ENCODE measurements at regions not wholly inside any gene's neighbourhood (a gene's known extent, or its start where the extent isn't known, plus 50 kb on each side); places are given as distances from the start of the nearest gene placed in this dataset.
"Not testable (repeated sequence)": the region's sequence is repeated elsewhere in the genome, so short reads cannot be mapped to it uniquely, and the experiment has no call there.

DNA sequence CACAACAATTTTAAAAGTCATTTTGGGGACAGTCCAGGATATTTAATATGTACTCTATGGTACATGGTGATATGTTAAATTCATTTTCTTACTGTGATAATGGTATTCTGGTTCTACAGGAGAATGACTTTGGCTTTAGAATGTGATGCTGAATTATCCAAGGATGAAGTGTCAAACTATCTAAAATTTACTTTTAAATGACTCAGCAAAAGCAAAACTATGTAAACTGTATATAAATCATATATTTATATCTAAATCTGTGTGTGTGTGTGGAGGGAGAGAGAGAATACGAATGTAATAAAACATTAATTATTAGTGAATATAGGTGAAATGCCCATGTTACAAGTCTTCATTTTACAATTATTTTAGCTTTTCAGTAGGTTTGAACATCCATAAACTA is 733.8 kb upstream of the CA10 start:
- no peak for DNase-seq (ENCODE audit: low read depth)

DNA sequence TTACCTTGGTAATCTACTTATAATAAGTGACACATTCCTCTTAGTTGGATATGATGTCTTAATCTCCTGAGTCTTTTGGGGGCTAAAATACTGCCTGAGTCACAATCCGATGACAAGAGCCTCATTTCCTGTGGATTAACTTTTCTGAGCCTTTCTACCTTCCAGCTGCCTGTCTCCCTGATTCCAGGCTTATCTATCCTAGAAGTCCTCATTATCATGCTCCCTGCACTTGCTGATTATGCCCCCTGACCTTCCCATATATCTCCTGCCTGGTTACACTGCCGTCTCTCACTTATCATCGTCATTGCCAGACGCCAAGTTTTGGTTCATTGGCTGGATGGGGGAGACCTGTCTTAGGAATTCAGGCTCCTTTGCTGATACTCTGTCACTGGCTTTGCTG is 727.4 kb upstream of the CA10 start:
- no peak for DNase-seq (ENCODE audit: low read depth)

DNA sequence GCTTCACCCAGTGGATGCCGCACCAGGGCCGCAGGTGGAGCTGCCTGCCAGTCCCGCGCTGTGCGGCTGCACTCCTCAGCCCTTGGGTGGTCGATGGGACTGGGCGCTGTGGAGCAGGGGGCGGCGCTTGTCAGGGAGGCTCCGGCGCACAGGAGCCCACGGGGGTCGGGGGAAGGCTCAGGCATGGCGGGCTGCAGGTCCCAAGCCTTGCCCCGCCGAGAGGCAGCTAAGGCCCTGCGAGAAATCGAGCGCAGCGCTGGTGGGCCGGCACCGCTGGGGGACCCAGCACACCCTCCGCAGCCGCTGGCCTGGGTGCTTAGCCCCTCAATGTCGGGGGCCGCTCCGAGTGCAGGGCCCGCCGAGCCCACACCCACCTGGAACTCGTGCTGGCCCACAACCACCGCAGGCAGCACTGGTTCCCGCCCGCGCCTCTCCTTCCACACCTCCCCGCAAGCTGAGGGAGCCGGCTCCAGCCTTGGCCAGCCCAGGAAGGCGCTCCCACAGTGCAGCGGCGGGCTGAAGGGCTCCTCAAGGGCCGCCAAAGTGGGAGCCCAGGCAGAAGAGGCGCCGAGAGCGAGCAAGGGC is 725.5 kb upstream of the CA10 start:
- DNase-seq (ENCODE audit: low read depth) = not testable (repeated sequence)

DNA sequence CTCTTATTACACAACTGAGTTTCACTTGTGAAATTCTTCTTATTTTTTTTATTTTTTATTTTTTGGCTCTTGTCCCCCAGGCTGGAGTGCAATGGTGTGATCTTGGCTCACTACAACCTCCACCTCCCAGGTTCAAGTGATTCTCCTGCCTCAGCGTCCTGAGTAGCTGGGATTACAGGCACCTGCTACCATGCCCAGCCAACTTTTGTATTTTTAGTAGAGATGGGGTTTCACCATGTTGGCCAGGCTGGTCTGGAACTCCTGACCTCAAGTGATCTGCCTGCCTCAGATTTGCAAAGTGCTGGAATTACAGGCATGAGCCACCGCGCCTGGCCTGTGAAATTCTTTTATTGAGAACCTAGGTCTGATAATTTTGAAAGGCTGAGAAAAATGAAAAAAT is 688.3 kb upstream of the CA10 start:
- DNase-seq (ENCODE audit: low read depth) = not testable (repeated sequence)

DNA sequence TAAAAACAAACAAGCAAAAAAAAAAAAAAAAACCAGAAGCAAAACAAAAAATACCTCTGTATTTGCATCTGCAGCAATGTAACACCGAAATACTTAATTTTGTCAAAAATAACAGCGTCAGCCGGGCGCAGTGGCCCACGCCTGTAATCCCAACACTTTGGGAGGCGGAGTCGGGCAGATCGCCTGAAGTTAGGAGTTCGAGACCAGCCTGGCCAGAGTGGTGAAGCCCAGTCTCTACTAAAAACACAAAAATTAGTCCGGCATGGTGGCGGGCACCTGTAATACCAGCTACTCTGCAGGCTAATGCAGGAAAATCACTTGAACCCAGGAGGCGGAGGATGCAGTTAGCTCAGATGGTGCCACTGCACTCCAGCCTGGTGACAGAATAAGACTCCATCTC is 683.5 kb upstream of the CA10 start:
- no peak for DNase-seq (ENCODE audit: low read depth)

DNA sequence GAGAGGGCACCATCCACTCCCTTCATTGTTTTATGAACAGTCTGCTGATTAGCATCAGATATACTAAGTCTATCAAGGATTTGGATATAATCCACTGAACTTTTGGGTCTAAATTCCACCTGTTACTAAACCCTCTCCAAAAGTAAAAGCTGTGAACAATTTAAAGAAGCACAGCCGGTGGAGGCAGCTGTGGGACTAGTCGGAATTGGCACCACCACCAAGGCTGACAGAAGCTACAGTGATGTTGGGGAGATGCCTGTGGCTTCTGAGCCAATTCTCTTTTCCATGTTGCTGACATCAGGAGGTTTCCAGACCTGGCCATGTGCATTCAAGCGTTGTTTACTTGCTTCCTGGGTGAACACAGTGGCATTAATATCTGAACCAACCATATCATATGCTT is 679.0 kb upstream of the CA10 start:
- no peak for DNase-seq (ENCODE audit: low read depth)

DNA sequence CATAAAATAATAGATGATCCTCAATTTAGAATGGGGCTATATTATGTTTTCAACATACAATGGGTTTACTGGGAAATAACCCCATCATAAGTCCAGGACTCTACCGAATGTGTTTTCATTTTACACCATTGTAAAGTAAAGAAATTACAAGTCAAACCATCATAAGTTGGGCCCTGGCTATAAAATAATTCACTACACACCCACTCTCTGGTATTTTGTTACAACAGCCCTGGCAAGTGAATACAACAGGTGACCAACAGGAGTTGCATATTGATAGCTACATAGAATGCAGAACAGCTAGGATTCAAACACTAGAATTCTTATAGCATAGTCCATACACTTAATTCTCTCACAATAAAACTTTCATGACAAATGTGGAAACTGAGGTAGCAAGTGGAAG is 673.0 kb upstream of the CA10 start:
- no peak for DNase-seq (ENCODE audit: low read depth)

DNA sequence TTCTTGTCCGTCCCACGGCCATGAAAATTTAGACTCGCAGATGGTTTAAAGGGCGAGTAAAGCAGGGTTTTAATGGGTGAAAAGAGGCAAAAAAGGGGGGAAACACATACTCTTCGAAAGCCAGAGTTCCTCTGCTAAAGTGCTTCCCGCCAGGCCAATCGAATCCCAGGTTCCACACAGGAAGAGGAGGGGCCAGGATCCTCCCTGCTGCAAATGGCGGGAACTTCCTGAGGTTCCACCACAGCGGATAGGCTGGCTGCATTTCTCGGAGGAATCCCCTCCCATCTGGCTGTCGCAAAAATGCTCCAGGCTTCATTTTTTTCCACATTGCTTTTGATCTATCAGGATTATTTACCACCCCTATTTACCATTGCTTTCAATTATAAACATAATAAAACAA is 670.1 kb upstream of the CA10 start:
- no peak for DNase-seq (ENCODE audit: low read depth)

DNA sequence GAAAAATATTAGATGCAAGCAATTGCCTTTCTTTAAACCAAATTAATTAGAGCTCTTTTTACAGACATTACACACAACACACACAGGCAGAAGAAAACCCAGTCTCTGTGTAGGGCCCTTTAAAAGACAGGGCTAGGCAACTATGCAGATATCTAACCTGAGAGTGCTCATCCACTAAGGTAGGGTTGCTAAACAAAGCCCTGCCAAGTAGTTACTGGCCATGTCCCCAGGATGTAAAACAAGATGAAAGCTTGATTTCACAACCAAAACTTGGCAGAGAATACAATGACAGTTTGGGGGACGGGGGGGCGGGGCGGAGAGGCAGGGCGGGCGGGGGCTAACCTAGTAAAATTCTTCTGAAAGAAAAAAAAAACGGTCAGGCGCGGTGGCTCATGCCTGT is 669.0 kb upstream of the CA10 start:
- no peak for DNase-seq (ENCODE audit: low read depth)

DNA sequence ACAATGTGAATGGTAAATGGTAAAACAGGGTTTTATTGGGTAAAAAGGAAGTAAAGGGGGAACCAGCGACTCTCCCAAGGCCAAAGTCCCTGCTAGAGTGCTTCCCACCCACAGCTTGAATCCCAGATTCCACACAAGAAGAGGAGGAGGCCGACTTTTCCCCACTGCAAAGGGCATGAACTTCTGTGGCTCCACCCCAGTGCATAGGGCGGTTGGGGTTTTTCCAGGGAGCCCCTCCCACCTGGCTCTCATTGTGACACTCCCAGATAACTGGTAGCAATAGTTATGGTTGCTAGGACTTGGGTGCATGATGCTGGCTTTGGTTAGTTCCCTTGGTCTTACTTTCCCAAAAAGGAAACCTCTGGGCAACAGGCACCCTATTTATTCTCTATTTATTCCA is 666.0 kb upstream of the CA10 start:
- no peak for DNase-seq (ENCODE audit: low read depth)

DNA sequence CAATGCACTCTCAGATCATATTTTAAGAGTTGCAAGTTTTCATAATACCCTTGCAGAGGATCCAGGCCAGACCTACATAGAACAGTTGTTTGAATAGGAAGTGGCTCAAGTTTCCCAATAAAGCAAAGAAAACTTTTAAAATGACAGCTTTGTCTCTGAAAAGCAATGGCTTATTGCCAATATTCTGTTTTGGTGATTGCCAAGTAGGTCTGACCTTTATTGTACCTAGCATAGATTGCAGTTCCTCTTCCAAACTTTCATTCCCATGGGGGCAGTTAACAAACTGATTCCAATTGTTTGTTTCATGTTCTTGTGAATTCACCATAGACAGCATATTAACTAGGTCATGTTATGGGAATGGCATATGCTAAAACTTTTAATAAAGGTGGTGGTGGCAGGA is 664.6 kb upstream of the CA10 start:
- no peak for DNase-seq (ENCODE audit: low read depth)

DNA sequence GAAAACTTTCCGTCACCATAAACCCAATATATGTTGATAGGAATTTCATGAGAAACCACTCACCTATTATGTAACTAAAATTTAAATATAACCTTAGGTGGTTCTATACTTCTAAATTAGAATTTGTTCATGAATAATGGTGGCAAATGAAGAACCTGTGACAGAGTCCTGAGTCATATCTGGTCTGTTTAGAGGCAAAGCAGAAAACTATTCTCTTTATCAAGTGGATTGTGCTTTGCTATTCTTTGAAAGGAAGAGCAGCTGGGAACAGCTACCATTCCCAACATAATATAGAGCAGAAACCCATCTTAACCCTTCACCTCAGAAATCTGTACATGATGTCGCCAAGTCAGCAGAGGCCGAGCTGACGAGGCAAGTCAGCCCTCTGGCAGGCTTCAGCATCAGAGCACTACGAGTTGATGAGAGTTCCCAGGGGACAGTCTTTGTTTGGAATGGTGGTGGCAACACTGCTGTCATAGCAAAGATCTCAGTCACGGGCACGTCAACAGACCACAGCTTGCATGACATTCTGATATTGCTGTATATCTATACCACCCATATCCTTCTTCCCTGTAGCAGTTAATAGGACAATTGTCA is 631.9 kb upstream of the CA10 start:
- DNase-seq (ENCODE audit: low read depth) = no peak

DNA sequence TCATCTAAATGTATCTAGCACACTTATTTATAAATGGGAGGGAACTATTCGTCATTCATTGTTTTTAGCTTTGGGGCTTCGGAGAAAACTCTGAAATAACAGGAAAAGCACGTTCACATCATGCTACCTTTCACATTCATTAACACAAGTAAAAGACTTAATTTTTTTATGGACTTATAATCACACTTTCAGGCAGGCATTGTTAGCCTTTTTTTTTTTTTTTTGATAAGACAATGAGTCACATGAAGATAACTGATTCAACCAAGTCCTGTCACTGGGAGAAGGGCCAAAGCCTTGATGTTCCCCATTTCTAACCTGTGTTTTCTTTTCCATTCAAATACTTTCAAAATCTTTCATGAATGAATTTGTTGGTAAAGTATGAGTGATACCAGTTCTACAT is 631.3 kb upstream of the CA10 start:
- no peak for DNase-seq (ENCODE audit: low read depth)

DNA sequence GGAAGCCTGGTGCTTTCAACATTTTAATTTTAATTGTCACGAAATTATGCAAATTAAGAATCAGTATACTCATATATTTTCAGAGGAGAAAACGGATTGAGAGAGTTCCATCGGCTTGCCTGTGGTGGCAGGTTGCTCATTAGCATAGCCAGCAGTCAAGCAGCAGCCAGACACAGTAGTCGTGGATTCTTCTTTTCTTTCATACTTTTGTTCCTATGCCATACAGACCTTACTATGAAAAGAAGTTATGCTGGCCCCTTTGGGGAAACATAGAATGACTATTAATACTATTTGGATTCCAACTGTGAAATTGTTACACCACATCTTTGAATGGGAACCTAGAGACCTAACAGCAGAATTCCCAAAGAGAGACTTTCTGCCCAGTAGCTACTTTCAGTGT is 617.7 kb upstream of the CA10 start:
- DNase-seq (ENCODE audit: low read depth) = no peak

DNA sequence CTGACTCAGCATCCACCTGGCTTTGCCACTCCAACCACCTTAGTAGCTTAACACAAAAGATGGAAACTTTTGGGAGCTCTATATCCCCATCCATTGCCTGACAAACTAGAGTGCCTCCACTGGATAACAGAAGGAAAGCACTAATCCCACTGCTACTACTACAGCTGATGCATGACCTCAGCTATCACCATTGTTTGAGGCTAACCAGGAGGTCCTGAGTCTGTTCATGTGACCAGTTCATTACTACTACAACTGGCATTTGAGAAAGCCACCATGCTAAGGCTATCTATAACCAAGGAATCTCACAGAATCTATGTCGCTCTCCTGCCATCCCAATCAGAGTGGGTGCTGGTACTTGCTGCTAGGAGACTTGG is 604.3 kb upstream of the CA10 start:
- no peak for DNase-seq (ENCODE audit: low read depth)

DNA sequence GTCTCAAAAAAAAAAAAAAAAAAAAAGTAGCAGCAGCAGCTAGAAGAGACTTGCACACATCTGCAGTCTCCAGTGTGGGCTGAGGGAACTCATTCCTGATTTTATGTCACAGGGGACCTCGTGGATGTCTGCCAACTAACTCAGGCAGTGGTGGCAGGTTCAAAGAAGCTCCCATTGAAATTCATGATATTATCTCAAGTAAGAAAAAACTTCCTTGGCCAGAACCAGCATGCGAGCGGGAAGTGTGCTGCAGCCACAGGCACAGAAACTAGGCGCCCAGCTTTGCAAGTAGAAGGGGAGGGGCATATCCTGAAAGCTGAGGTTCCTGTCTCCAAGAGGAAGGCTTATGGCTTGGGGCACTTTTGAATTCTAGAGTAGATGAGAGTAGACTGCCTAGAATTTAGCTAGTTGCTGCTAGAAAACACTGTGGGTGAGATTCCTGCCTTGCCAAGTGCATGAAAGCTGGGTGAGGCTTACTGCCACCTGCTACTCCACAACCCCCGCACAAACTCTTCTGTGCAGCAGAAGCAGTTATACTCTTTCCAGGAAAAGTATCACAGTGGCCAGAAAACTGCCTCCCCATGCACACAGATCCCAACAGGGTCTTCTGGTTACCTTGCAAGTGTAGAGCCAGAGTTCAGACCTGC is 603.8 kb upstream of the CA10 start:
- no peak for DNase-seq (ENCODE audit: low read depth)

DNA sequence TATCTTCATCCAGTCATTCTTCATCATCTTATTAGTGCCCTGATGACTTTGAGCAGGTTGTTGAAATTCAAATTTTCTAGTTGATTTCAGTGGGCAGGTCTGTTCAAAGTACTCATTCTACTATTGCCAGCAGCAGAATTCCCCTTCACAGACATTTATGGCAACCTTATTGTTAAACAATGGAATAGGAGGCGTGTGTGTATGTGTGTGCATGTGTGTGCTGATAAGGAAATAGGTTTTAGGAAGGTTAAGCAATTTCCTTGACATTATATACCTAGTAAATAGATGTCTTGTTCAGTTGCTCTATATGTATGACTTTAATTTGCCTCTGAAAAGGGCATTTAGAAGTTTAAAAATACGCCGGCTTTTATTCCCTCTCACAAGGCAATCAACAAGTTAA is 601.4 kb upstream of the CA10 start:
- no peak for DNase-seq (ENCODE audit: low read depth)

DNA sequence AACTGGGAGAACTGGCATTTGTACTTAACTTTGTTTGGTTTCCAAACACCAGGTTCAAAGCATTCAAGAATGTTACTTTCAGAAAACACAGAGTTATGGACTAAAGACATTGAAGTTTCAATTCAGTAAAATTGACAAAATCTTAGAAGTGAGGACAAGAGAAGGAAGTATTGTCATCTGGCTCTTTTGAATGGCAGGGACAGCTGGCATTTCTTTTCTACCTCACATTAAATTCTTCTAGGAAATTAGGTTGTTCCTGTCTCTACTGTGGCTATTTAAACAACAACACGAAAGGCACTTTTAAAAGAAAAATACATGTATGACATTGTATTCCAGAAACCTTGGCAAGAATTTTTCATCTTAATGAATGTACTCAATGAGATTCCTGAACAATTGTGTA is 600.0 kb upstream of the CA10 start:
- no peak for DNase-seq (ENCODE audit: low read depth)

DNA sequence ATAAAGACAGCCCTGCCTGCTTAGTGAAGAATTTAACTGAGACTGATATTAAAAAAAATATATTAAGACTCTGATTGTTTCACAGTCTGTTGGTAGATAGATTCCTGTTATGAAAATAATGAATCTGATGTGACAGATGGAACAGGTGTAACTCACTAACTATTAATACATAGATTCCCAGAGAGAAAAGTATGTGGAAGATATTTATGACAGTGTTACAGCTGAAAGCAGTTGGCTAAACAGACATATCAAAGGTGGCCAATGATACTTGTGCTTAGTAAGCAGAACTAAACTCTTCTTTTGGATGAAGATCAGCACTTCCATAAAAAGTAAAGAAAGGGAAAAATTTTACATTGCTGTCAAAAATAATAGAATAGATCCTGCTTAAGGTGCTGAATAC is 598.2 kb upstream of the CA10 start:
- no peak for DNase-seq (ENCODE audit: low read depth)

DNA sequence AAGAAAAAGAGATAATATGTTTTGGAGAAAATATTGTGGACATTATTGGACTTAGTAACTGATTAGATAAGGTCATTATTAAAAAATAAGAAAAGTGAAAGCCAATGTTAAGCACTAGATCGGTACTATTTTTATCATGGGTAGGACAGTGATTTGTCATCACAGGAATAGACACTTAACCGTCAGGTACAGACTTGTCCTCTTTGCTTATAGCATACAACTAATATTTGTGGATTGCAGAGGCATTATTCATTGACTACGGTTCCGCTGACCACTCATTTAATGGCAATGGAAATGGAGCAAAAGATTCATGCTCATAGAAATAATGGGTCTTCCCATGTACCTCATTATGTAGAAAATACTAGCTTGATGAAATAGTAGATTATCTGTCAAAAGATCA is 596.3 kb upstream of the CA10 start:
- no peak for DNase-seq (ENCODE audit: low read depth)

DNA sequence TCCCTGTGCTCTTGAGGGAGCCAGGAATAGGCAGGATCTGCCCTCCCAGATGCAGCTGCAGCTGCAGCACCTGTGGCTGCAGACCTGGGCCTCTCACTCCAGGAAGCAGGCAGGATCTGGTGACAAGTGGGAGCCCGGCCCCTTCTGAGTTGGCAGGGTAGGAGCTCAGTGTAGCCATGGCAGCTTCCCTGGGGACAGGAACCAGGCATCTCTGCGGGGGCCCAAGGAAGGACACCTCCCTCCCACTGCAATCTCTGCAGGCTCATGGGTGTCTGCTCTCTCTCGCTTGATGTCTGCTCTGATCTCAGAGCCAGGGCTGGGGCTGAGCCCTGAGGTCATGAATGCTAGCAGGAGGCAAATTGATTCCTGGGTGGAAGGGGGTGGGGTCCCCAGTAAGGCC is 592.5 kb upstream of the CA10 start:
- DNase-seq (ENCODE audit: low read depth) = no peak

DNA sequence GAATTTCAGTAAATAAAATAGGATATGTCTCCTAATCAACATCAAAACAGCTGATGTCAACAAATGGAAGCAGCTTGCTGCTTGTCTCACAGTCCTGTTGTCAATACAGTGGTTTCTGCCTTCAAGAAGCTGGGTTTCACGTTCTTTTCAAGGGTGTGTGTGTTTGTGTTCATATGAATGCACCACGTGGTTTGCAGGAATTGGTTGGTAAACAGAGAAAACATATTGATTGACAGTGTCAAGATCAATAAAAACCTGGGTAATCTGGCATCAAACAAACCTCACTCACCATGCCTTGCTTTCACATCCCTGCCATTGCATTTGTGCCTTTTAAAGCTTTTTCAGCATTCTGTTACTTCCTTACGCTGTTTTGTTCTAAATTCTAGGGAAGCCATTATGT is 585.7 kb upstream of the CA10 start:
- no peak for DNase-seq (ENCODE audit: low read depth)

DNA sequence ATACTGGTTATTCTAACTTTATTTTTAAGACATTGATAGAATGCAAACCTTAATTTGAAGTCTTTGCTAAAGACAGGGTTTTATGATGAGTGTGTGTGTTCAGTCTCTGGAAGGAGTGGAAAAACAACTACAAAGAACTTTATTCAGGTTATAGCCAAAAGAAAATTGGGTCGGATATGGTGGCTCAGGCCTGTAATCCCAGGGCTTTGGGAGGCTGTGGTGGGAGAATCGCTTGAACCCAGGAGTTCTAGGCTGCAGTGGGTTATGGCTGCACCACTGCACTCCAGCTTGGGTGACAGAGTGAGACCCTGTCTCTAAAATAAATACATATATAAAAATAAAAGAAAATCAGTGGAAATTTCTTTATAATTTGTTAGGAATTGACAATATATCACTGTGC is 581.5 kb upstream of the CA10 start:
- no peak for DNase-seq (ENCODE audit: low read depth)

DNA sequence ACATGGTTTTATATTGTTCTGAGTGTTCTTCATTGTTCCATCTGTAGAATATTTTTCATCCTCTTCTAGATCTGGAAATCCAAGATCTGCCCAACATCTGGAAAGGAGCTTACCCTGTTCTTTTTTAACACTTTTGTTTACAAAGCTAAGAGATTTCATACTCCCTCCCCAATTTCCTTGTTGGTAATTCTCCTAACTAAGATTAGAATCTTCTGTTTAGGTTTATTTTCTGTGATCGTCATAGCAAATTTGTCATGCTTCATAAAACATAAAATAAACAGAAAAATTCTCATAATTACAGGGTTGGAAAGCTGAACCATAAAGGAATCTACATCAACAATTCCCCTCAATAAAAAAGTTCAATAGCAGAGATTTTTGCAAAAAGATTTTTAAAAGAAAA is 580.3 kb upstream of the CA10 start:
- no peak for DNase-seq (ENCODE audit: low read depth)

All from CMK (cell line).